GM19467 (cell line): ENCODE measurements at regions not wholly inside any gene's neighbourhood (a gene's known extent, or its start where the extent isn't known, plus 50 kb on each side); places are given as distances from the start of the nearest gene placed in this dataset.

Source experiments
- ATAC-seq: cut with Tn5 transposase; IDR thresholded peaks from one replicate; pipeline ENCODE4 v1.9.1; 2021; ENCODE audit warnings: mild to moderate bottlenecking, moderate library complexity; ENCODE audit not compliant: unreplicated experiment

DNA sequence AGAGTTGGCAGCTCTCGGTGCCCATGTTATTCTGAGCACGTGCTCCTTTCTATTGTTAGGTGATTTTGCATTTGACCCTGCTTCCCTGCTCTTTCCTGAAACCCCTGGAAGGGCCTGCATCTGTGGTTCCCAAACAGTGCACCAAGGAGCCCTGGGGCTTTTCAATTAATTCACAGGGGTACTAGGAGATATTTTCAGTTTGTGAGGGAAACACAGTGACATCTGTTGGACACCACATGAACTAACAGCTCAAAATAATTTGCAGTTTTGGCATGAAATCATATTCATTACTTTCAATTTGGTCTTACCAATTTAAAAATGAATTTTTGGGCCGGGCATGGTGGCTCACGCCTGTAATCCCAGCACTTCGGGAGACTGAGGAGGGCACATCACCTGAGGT lies 156.6 kb downstream of the GATB start:
- ATAC-seq, result no peak

DNA sequence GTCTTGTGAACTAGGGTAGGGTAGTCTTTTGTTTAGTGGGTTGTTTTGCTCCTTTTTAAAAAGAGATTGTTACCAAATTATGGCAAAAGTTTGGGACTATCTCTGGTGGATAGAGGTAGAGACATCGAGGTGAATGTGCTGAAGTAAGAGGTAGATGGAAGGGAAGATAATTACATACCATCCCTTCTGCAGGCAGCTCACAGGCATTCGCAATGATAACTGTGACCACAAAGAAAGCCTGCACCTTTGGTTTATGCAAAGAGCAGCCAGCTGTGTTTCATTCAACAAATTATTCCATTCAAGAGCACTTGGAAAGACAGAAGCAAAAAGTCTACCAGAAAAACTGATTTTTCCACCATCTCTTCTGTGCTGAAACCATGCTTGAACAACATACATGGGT lies 155.6 kb downstream of the GATB start:
- ATAC-seq, result no peak

DNA sequence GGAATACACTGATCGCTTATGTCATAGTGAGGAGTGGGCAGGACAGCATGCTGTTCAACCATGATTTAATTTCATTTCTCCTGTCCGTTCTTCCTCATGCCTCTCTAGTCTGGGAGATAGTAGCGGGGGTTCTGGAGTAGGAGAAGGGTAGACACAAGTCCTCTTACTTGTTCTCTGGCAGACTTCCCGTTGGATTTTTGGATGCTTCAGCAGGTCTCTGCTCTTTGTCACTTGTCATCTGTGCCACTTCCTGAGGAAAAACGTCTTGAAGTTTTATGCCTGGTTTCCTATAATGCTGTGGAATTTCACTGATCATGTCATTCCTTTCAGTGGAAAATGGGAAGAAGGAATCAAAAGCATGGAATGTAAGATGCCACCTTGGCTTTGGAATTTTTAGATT lies 154.7 kb downstream of the GATB start:
- ATAC-seq, result no peak

DNA sequence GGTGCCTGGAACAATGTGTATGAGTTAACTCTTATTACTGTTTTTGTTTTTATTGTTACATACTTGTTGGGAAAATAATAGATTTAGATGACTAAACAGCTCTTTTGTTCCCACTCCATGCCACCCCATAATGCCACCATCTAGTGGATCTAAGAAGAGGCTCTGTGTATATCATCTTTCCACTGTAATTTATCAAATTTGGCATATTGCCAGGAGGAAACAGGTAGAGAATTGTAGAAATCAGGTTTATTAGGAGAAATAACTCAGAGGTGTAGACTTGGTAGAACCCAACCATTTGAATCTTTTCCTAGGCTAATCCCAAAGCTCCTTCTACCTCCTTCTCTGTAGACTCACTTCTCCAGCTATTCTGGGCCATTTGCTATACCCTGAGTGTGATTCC lies 150.6 kb downstream of the GATB start:
- no peak for ATAC-seq

DNA sequence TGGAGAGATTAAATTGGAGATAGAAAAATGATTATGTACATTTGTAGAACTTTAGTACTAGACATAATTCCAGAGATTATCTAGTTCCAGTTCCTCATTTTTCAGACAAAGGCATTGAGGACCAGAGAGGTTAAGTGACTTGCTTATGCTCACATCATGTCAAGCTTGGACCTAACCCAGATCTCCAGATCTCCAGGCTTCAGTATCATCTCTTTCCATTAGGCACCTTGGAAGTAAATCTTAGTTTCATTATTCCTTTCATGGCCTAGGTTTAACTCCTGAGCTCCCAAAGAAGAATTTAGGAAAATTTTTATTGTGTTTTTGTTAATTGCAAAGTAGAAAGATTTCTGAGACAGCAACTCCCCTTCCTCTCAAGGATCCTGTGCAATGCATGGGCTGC lies 148.8 kb downstream of the GATB start:
- no peak for ATAC-seq

DNA sequence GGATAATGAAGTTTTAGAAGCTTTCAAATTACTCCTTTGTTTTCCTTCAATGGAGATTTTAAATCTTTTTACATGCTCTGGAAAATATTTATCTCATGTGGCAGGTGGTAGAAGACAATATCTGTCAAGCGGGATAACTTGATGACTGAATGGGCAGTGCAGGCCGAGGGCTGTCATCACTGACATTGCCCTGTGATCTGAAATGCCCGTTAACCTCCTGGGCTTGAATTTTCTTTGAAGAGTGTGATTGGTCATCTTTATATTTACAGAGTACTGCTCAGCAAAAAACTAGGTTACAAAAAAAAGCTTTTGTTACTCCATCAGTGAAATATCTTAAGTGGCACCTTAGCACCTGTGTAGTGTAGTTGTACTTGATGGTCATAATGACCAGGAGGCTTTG lies 147.5 kb downstream of the GATB start:
- no peak for ATAC-seq

DNA sequence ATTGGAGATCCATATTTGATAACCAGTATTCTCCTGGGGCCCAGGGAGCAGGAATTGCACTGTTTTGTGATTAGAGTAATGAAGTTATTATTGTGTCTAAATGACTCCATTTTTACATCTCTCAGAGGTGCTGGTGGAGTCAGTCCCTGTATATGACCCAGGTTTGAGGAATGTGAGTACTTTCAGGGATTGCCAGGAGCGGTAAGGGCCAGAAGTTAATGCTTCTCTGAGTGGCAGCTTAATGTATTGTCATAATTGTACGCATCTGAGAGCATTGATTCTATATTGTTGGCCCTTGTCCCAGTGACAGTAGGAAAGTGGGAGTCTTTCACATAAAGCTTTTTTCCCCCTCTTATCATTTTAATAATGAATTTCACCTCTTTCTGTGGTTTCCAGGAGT lies 146.2 kb downstream of the GATB start:
- ATAC-seq, result no peak

DNA sequence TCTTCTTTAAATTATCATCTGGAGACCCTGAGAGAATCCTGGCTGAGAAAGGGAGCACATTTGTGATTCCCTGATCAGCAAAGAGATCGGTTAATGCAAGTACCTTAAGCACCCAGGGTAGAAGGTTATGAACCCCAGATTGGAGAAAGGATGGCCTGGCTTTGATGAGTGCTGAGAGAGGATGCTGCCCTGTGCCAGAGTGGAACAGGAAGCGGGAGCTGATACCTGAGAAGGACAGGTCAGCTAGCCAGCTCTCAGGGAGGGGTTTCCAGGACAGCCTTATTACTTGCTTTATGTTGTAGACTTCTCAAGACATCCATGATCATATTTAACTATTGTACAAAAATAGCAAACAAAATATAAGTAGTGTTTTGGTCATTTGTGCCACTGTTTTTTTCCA lies 141.9 kb downstream of the GATB start:
- ATAC-seq, result no peak

DNA sequence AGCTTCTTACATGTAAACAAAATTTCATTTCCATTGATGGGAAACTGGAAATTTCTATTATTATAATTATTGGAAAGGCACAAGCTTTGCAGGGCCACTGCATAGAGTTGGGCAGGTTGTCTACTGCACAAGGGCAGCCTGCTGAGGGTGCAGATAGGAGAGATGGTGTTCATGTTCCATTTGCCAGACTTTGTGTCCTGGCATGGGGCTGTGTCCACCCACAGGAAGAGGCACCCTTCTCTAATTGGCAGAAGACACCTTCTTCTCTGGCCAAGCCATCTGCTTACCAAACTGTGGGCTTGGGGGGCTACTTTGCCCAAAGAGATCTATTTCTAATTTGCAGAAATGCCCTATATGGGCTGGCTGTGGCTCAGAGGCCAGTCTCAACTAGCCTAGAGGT lies 140.7 kb downstream of the GATB start:
- no peak for ATAC-seq
